HL-60 (cell line): ENCODE measurements at regions not wholly inside any gene's neighbourhood (a gene's known extent, or its start where the extent isn't known, plus 50 kb on each side); places are given as distances from the start of the nearest gene placed in this dataset.

Experiments
- DNase-seq, 2 experiments: peaks; one replicate each; pipeline ENCODE4 v3.0.0-alpha.2; 2010 to 2020; ENCODE audit warnings: low read depth in 1 of 2, low spot score in 1 of 2
- H3K27ac ChIP-seq: fragments of 250-450 bp; sonication (Bioruptor Pico); replicated peaks from 2 replicates; pipeline ENCODE4 v1.5.1; 2020; ENCODE audit warnings: mild to moderate bottlenecking, moderate library complexity
- H3K27me3 ChIP-seq: fragments of 250-450 bp; sonication (Bioruptor Pico); 2 replicates; pipeline ENCODE4 v1.5.1; 2021; ENCODE audit warnings: mild to moderate bottlenecking, moderate library complexity; ENCODE audit not compliant: insufficient read depth, poor library complexity, severe bottlenecking
- H3K4me3 ChIP-seq: replicated peaks from 2 replicates; pipeline ENCODE4 v1.5.1; 2011; ENCODE audit warnings: mild to moderate bottlenecking, control low read depth, low read length; ENCODE audit not compliant: insufficient read depth
- GABPA ChIP-seq: IDR thresholded peaks from 2 replicates; pipeline ENCODE4 v1.6.1; 2012; ENCODE audit warnings: low read depth
- POLR2AphosphoS5 ChIP-seq: IDR thresholded peaks from 2 replicates; pipeline ENCODE4 v1.6.1; 2012; ENCODE audit warnings: low read depth
- SPI1 ChIP-seq: IDR thresholded peaks from 2 replicates; pipeline ENCODE4 v1.6.1; 2012; ENCODE audit warnings: low read depth, mild to moderate bottlenecking, borderline replicate concordance
- TF ChIP-seq, protein P1 (sequence below): IDR thresholded peaks from 2 replicates; pipeline ENCODE4 v1.6.1; 2012; ENCODE audit warnings: low read depth; ENCODE audit not compliant: insufficient replicate concordance
- TF ChIP-seq, protein P2 (sequence below): IDR thresholded peaks from one replicate; pipeline ENCODE4 v1.5.1; 2011; ENCODE audit warnings: low read length, control low read depth, inconsistent platforms; ENCODE audit not compliant: insufficient read depth

- H3K27me3 ChIP-seq = no peaks in the 10 kb centered on the region
- DNase-seq = no peak
- TF ChIP-seq, protein P1, sequence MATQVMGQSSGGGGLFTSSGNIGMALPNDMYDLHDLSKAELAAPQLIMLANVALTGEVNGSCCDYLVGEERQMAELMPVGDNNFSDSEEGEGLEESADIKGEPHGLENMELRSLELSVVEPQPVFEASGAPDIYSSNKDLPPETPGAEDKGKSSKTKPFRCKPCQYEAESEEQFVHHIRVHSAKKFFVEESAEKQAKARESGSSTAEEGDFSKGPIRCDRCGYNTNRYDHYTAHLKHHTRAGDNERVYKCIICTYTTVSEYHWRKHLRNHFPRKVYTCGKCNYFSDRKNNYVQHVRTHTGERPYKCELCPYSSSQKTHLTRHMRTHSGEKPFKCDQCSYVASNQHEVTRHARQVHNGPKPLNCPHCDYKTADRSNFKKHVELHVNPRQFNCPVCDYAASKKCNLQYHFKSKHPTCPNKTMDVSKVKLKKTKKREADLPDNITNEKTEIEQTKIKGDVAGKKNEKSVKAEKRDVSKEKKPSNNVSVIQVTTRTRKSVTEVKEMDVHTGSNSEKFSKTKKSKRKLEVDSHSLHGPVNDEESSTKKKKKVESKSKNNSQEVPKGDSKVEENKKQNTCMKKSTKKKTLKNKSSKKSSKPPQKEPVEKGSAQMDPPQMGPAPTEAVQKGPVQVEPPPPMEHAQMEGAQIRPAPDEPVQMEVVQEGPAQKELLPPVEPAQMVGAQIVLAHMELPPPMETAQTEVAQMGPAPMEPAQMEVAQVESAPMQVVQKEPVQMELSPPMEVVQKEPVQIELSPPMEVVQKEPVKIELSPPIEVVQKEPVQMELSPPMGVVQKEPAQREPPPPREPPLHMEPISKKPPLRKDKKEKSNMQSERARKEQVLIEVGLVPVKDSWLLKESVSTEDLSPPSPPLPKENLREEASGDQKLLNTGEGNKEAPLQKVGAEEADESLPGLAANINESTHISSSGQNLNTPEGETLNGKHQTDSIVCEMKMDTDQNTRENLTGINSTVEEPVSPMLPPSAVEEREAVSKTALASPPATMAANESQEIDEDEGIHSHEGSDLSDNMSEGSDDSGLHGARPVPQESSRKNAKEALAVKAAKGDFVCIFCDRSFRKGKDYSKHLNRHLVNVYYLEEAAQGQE = no peak
- TF ChIP-seq SPI1 = no peak
- TF ChIP-seq GABPA = no peak
- TF ChIP-seq, protein P2, sequence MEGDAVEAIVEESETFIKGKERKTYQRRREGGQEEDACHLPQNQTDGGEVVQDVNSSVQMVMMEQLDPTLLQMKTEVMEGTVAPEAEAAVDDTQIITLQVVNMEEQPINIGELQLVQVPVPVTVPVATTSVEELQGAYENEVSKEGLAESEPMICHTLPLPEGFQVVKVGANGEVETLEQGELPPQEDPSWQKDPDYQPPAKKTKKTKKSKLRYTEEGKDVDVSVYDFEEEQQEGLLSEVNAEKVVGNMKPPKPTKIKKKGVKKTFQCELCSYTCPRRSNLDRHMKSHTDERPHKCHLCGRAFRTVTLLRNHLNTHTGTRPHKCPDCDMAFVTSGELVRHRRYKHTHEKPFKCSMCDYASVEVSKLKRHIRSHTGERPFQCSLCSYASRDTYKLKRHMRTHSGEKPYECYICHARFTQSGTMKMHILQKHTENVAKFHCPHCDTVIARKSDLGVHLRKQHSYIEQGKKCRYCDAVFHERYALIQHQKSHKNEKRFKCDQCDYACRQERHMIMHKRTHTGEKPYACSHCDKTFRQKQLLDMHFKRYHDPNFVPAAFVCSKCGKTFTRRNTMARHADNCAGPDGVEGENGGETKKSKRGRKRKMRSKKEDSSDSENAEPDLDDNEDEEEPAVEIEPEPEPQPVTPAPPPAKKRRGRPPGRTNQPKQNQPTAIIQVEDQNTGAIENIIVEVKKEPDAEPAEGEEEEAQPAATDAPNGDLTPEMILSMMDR = no peak
- no peak for TF ChIP-seq POLR2AphosphoS5
- no peak overlapping the region for H3K27ac ChIP-seq
- H3K4me3 ChIP-seq = no peak overlapping the region
Observed at GRCh38 chr17:54840885-54841591, 59.6 kb upstream of the TOM1L1 start.

DNA sequence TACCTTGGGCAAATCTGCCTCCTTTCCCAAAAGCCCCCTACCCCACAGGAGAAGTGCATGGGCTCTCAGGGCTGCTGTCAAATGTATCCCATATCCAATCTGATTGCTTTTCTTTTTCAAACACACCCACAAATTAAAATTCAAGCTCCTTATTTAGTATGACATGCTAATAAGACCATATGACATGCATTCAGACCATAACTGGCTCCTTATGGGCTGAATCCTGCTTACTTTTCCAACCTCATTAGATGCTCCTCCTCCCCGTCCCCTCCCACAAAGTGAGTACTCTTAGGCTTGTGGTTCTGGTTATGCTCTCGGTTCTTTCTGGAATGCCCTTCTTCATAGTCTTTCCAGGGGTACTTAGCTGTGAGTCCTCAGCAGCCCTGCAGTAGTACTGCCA lies 59.0 kb upstream of the TOM1L1 start:
- TF ChIP-seq, protein P1 = no peak
- TF ChIP-seq POLR2AphosphoS5 = no peak
- TF ChIP-seq GABPA = no peak
- TF ChIP-seq, protein P2 = no peak
- no peak for TF ChIP-seq SPI1
- Histone ChIP-seq H3K27me3 (no peaks in the 10 kb centered on the region), H3K4me3 (no peak overlapping the region), H3K27ac (no peak overlapping the region)
- DNase-seq = no peak

- TF ChIP-seq POLR2AphosphoS5 (no peak), SPI1 (no peak)
- TF ChIP-seq, protein P2 = no peak
- H3K4me3 ChIP-seq = no peak overlapping the region
- no peaks in the 10 kb centered on the region for H3K27me3 ChIP-seq
- H3K27ac ChIP-seq = no peak overlapping the region
- no peak for DNase-seq
Observed at GRCh38 chr17:54844233-54844632, 56.4 kb upstream of the TOM1L1 start.
